Stimulated activated CD4-positive, alpha-beta T cell treated with anti-CD3 and anti-CD28 coated beads, Interleukin-1b, Interleukin-23, amount 100 ng/mL, for 24 hours (primary cell): ENCODE measurements at regions not wholly inside any gene's neighbourhood (a gene's known extent, or its start where the extent isn't known, plus 50 kb on each side); places are given as distances from the start of the nearest gene placed in this dataset.
"Not testable (repeated sequence)": the region's sequence is repeated elsewhere in the genome, so short reads cannot be mapped to it uniquely, and the experiment has no call there.

ENCODE experiments used
- DNase-seq, 4 experiments: peaks; one replicate each; pipeline ENCODE4 v3.0.0-alpha.2; 2020; ENCODE audit warnings: low read depth in 4 of 4, low spot score in 1 of 4

GRCh38 chr14:99995700-99996356 is 69.4 kb upstream of the EVL start:
- DNase-seq, result peak in 3 of 4 experiments; percentile 27 to 55 (median 40)

GRCh38 chr14:99996951-99997571 is 68.2 kb upstream of the EVL start:
- DNase-seq, result no peak

GRCh38 chr14:100000398-100000797 is 64.8 kb upstream of the EVL start:
- not testable (repeated sequence) for DNase-seq

GRCh38 chr14:100004392-100004791 is 60.8 kb upstream of the EVL start:
- DNase-seq, result no peak

GRCh38 chr14:100007254-100007653 is 58.0 kb upstream of the EVL start:
- no peak for DNase-seq

- DNase-seq, result not testable (repeated sequence)
Measured at GRCh38 chr14:100009802-100010201, 55.4 kb upstream of the EVL start.

GRCh38 chr14:100010679-100011078 is 54.5 kb upstream of the EVL start:
- no peak for DNase-seq

- DNase-seq, result no peak
Measured at GRCh38 chr14:100011628-100012325, 53.4 kb upstream of the EVL start.

GRCh38 chr14:100012478-100013327 is 52.5 kb upstream of the EVL start:
- DNase-seq, result no peak

GRCh38 chr14:100015251-100015655 is 50.0 kb upstream of the EVL start:
- DNase-seq, result no peak
